Jurkat, Clone E6-1 (cell line): ENCODE measurements at regions not wholly inside any gene's neighbourhood (a gene's known extent, or its start where the extent isn't known, plus 50 kb on each side); places are given as distances from the start of the nearest gene placed in this dataset.
A peak's percentile ranks its signal among the peaks of the same experiment; 100 is the strongest.
"Not testable (repeated sequence)": the region's sequence is repeated elsewhere in the genome, so short reads cannot be mapped to it uniquely, and the experiment has no call there.

ENCODE experiments used
- DNase-seq: peaks from one replicate; pipeline ENCODE4 v3.0.0-alpha.2; 2011; ENCODE audit warnings: low read depth, low spot score
- H3K4me3 ChIP-seq: 2 replicates; pipeline ENCODE4 v1.5.1; 2011; ENCODE audit warnings: mild to moderate bottlenecking, low read length, control low read depth, moderate library complexity

- no peak for DNase-seq
- H3K4me3 ChIP-seq: no peak overlapping the region
These were observed 202.8 kb upstream of the IRS2 start for GRCh38 chr13:109989155-109989554.

- H3K4me3 ChIP-seq: no peak overlapping the region
- DNase-seq: no peak
These were observed 200.5 kb upstream of the IRS2 start for GRCh38 chr13:109986851-109987250.

- H3K4me3 ChIP-seq: no peak overlapping the region
- DNase-seq: no peak
These were observed 199.6 kb upstream of the IRS2 start for GRCh38 chr13:109985871-109986450.

GRCh38 chr13:109983447-109983846 lies 197.1 kb upstream of the IRS2 start:
- no peak overlapping the region for H3K4me3 ChIP-seq
- no peak for DNase-seq

- no peak for DNase-seq
- no peak overlapping the region for H3K4me3 ChIP-seq
These were observed 194.6 kb upstream of the IRS2 start for GRCh38 chr13:109981000-109981399.

- not testable (repeated sequence) for H3K4me3 ChIP-seq, DNase-seq
These were observed 193.3 kb upstream of the IRS2 start for GRCh38 chr13:109979676-109980075.

- DNase-seq: no peak
- no peak overlapping the region for H3K4me3 ChIP-seq
These were observed 192.8 kb upstream of the IRS2 start for GRCh38 chr13:109979228-109979627.

GRCh38 chr13:109977212-109977968 lies 191.0 kb upstream of the IRS2 start:
- H3K4me3 ChIP-seq: no peak overlapping the region
- DNase-seq: no peak

GRCh38 chr13:109976206-109976997 lies 190.0 kb upstream of the IRS2 start:
- no peak overlapping the region for H3K4me3 ChIP-seq
- DNase-seq: no peak

GRCh38 chr13:109974354-109974753 lies 188.0 kb upstream of the IRS2 start:
- H3K4me3 ChIP-seq: no peak overlapping the region
- DNase-seq: no peak

GRCh38 chr13:109973279-109973678 lies 186.9 kb upstream of the IRS2 start:
- DNase-seq: no peak
- no peak overlapping the region for H3K4me3 ChIP-seq

GRCh38 chr13:109971456-109972090 lies 185.2 kb upstream of the IRS2 start:
- no peak for DNase-seq
- H3K4me3 ChIP-seq: no peak overlapping the region

GRCh38 chr13:109971006-109971405 lies 184.6 kb upstream of the IRS2 start:
- DNase-seq: no peak
- no peak overlapping the region for H3K4me3 ChIP-seq

- no peak overlapping the region for H3K4me3 ChIP-seq
- no peak for DNase-seq
These were observed 182.6 kb upstream of the IRS2 start for GRCh38 chr13:109968876-109969577.

- DNase-seq: peak; percentile 77
- no peak overlapping the region for H3K4me3 ChIP-seq
These were observed 177.7 kb upstream of the IRS2 start for GRCh38 chr13:109963960-109964563.

- no peak for DNase-seq
These were observed 177.0 kb upstream of the IRS2 start for GRCh38 chr13:109963384-109963783.

GRCh38 chr13:109959903-109960302 lies 173.5 kb upstream of the IRS2 start:
- no peak overlapping the region for H3K4me3 ChIP-seq
- DNase-seq: no peak

More at GRCh38 chr13:109963384-109963783, 177.0 kb upstream of the IRS2 start:
- no peak overlapping the region for H3K4me3 ChIP-seq

GRCh38 chr13:109957875-109958274 lies 171.5 kb upstream of the IRS2 start:
- no peak overlapping the region for H3K4me3 ChIP-seq
- no peak for DNase-seq

- H3K4me3 ChIP-seq: no peak overlapping the region
- DNase-seq: no peak
These were observed 169.2 kb upstream of the IRS2 start for GRCh38 chr13:109955598-109955997.
